Sigmoid colon (tissue), 6 donors: ENCODE measurements at regions not wholly inside any gene's neighbourhood (a gene's known extent, or its start where the extent isn't known, plus 50 kb on each side); places are given as distances from the start of the nearest gene placed in this dataset.

ENCODE experiments used
- DNase-seq: peaks from one replicate; pipeline ENCODE4 v3.0.0-alpha.2; 2019
- H3K27ac ChIP-seq, 4 donors: fragments of 200-600 bp; sonication (generic); one replicate each; pipeline ENCODE4 v1.5.1; 2016 to 2019; ENCODE audit warnings: mild to moderate bottlenecking in 1 of 4
- H3K27me3 ChIP-seq, 3 donors: fragments of 200-600 bp; sonication (generic); one replicate each; pipeline ENCODE4 v1.5.1; 2019; ENCODE audit warnings: mild to moderate bottlenecking in 1 of 3
- H3K36me3 ChIP-seq, 4 donors: fragments of 200-600 bp; sonication (generic); one replicate each; pipeline ENCODE4 v1.5.1; 2016 to 2019
- H3K4me1 ChIP-seq, 4 donors: fragments of 200-600 bp; sonication (generic); one replicate each; pipeline ENCODE4 v1.5.1; 2017 to 2019
- H3K4me3 ChIP-seq, 4 donors: fragments of 200-600 bp; sonication (generic); one replicate each; pipeline ENCODE4 v1.5.1; 2017 to 2019; ENCODE audit warnings: mild to moderate bottlenecking in 2 of 4, moderate library complexity in 1 of 4
- H3K9me3 ChIP-seq, 4 donors: fragments of 200-600 bp in 3 of 4; sonication (generic) in 3 of 4; one replicate each; pipeline versions ENCODE4 v1.5.1 to v1.6.1; 2013 to 2019
- CTCF ChIP-seq, 4 experiments: fragments of 450-650 bp in 3 of 4; fragments of 200-600 bp in 1 of 4; IDR thresholded peaks; one replicate each; pipeline ENCODE4 v1.5.1; 2016 to 2019; ENCODE audit warnings: antibody characterized with exemption in 4 of 4, mild to moderate bottlenecking in 3 of 4, moderate library complexity in 2 of 4
- EP300 ChIP-seq, 4 donors: sonication (generic); formaldehyde crosslinking; IDR thresholded peaks; one replicate each; pipeline ENCODE4 v1.6.1; 2017; ENCODE audit warnings: antibody characterized with exemption in 4 of 4
- POLR2A ChIP-seq, 2 donors: fragments of 450-650 bp; IDR thresholded peaks; one replicate each; pipeline ENCODE4 v1.6.1; 2016; ENCODE audit warnings: antibody characterized with exemption in 2 of 2, mild to moderate bottlenecking in 2 of 2, moderate library complexity in 2 of 2
- POLR2AphosphoS5 ChIP-seq, 4 donors: sonication (generic); formaldehyde crosslinking; IDR thresholded peaks; one replicate each; pipeline ENCODE4 v1.6.1; 2017; ENCODE audit warnings: antibody characterized with exemption in 4 of 4
- WGBS, 2 donors: extraction: QIAGEN DNeasy Blood & Tissue Kit; methylation state at CpG; one replicate each; pipeline ENCODE4 v1.1.7; 2013; 5-methylcytosine and 5-hydroxymethylcytosine counted together
- intact Hi-C: fragments of 100-400 bp; cut with DNase I; formaldehyde crosslinking; loops from one replicate; pipeline ENCODE4 v1.15.1; 2023
- donor health status: healthy with polysubstance abuse.
- donor health status: healthy.

DNA sequence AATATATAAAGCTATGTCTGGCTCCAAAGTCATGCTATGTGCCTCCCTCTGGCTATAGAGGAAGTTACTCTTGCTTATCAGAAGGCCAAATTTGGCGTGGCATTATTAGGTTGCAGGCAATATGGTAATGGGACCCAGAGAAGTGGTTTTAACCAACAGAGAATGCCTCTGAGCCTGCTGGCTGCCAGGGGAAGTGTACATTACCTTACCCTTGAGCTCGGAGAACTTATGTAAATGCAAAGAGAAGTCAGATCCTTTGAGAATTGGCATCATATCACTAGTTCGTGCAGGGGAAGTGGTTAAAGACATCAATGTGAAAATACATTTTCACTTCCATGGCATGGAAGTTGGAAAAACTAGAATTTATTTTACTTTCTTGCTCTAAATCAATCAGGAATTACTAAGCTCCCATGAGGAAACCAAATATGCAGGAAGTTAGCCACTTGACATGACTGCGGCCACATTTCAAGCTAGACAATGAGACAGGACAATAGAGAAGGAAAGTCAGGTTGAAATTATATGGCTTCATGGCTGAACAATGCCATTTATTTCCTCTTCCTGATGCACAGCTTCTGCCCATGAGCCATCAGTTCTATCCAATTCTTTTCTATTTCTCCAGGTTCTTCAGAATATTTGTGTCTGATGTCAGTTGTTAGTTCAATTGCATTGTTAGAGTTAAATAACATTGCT is 134.0 kb upstream of the PHACTR1 start:
- Histone ChIP-seq H3K4me3 (no peak overlapping the region), H3K27me3 (no peaks in the 10 kb centered on the region), H3K9me3 (no peaks in the 10 kb centered on the region), H3K27ac (no peak overlapping the region), H3K4me1 (peaks cover 0 to 14% (median 6%) of the 10 kb centered on the region in 4 donors), H3K36me3 (no peaks in the 10 kb centered on the region)
- intact Hi-C loops = no loop called here
- no peak for DNase-seq
- TF ChIP-seq CTCF (IDR thresholded peaks at IDR 0.05) (no peak), POLR2AphosphoS5 (IDR thresholded peaks at IDR 0.05) (no peak), POLR2A (IDR thresholded peaks at IDR 0.05) (no peak), EP300 (IDR thresholded peaks at IDR 0.05) (no peak)
- 82 to 89% methylated on average over 4 of the region's 4 CpGs for WGBS, 2 donors

- no peak for TF ChIP-seq POLR2AphosphoS5 (IDR thresholded peaks at IDR 0.05)
- TF ChIP-seq POLR2A (IDR thresholded peaks at IDR 0.05) = no peak
- no peaks in the 10 kb centered on the region for H3K27me3 ChIP-seq
- 62 to 76% methylated on average over 14 of the region's 14 CpGs for WGBS, 2 donors
- no peaks in the 10 kb centered on the region for H3K9me3 ChIP-seq
- intact Hi-C loops = no loop called here
- H3K36me3 ChIP-seq = no peaks in the 10 kb centered on the region
- no peak overlapping the region for H3K4me3 ChIP-seq
- DNase-seq = no peak
- peaks cover 0 to 14% (median 6%) of the 10 kb centered on the region in 4 donors for H3K4me1 ChIP-seq
- H3K27ac ChIP-seq = peak overlapping the region in 2 of 4 donors; percentile 1 to 51
Observed at GRCh38 chr6:12584631-12585405, 131.7 kb upstream of the PHACTR1 start.

- 87 to 90% methylated on average over 12 of the region's 12 CpGs for WGBS, 2 donors
- intact Hi-C loops = no loop called here
- TF ChIP-seq EP300 (IDR thresholded peaks at IDR 0.05) = no peak
- TF ChIP-seq CTCF (IDR thresholded peaks at IDR 0.05) = no peak
- TF ChIP-seq POLR2A (IDR thresholded peaks at IDR 0.05) = no peak
- TF ChIP-seq POLR2AphosphoS5 (IDR thresholded peaks at IDR 0.05) = no peak
- peaks cover 0 to 14% (median 6%) of the 10 kb centered on the region in 4 donors for H3K4me1 ChIP-seq
- DNase-seq = no peak
- no peaks in the 10 kb centered on the region for H3K27me3 ChIP-seq
- no peaks in the 10 kb centered on the region for H3K36me3 ChIP-seq
- peak overlapping the region in 1 of 4 donors; percentile 7 for H3K4me3 ChIP-seq
- peak overlapping the region in 2 of 4 donors; percentile 1 to 51 for H3K27ac ChIP-seq
- no peaks in the 10 kb centered on the region for H3K9me3 ChIP-seq
Observed at GRCh38 chr6:12585497-12585958, 131.0 kb upstream of the PHACTR1 start.

GRCh38 chr6:12586721-12587480 is 129.7 kb upstream of the PHACTR1 start:
- no peaks in the 10 kb centered on the region for H3K9me3 ChIP-seq
- no peak overlapping the region for H3K27ac ChIP-seq
- intact Hi-C loops = no loop called here
- no peaks in the 10 kb centered on the region for H3K36me3 ChIP-seq
- H3K4me3 ChIP-seq = no peak overlapping the region
- no peak for DNase-seq
- no peaks in the 10 kb centered on the region for H3K27me3 ChIP-seq
- TF ChIP-seq CTCF (IDR thresholded peaks at IDR 0.05) (no peak), POLR2AphosphoS5 (IDR thresholded peaks at IDR 0.05) (no peak), POLR2A (IDR thresholded peaks at IDR 0.05) (no peak), EP300 (IDR thresholded peaks at IDR 0.05) (no peak)
- WGBS, 2 donors = 69 to 75% methylated on average over 9 of the region's 9 CpGs
- H3K4me1 ChIP-seq = peaks cover 0 to 14% (median 6%) of the 10 kb centered on the region in 4 donors

DNA sequence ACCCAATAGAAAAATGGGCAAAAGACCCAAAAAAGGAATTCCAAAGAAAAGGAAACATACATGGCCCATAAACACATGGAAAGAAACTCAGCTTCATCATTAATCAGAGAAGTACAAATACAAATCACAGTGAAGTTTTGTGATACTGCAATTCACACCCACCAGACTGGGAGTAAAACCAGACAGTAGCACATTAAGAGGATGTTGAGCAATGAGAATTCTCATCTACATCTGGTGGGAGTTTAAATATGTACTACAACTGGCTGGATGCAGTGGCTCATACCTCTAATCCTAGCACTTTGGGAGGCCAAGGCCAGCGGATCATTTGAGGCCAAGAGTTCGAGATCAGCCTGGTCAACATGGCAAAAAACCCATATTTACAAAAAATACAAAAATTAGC is 125.7 kb upstream of the PHACTR1 start:
- Histone ChIP-seq H3K4me3 (no peak overlapping the region), H3K27me3 (no peaks in the 10 kb centered on the region), H3K36me3 (no peaks in the 10 kb centered on the region), H3K4me1 (peaks cover 0 to 3% (median 1%) of the 10 kb centered on the region in 4 donors), H3K27ac (no peak overlapping the region), H3K9me3 (no peaks in the 10 kb centered on the region)
- 85 to 93% methylated on average over 2 of the region's 2 CpGs for WGBS, 2 donors
- TF ChIP-seq POLR2AphosphoS5 (IDR thresholded peaks at IDR 0.05) (no peak), CTCF (IDR thresholded peaks at IDR 0.05) (no peak), EP300 (IDR thresholded peaks at IDR 0.05) (no peak), POLR2A (IDR thresholded peaks at IDR 0.05) (no peak)
- no peak for DNase-seq
- intact Hi-C loops = no loop called here
